CD4-positive, alpha-beta T cell treated with Interferon gamma for 1 hour (primary cell): ENCODE measurements at regions not wholly inside any gene's neighbourhood (a gene's known extent, or its start where the extent isn't known, plus 50 kb on each side); places are given as distances from the start of the nearest gene placed in this dataset.
"Not testable (repeated sequence)": the region's sequence is repeated elsewhere in the genome, so short reads cannot be mapped to it uniquely, and the experiment has no call there.

Experiments
- DNase-seq: peaks from one replicate; pipeline ENCODE4 v3.0.0-alpha.2; 2020

GRCh38 chr3:104908761-104909160, 457.9 kb upstream of the ALCAM start:
- DNase-seq = no peak

DNA sequence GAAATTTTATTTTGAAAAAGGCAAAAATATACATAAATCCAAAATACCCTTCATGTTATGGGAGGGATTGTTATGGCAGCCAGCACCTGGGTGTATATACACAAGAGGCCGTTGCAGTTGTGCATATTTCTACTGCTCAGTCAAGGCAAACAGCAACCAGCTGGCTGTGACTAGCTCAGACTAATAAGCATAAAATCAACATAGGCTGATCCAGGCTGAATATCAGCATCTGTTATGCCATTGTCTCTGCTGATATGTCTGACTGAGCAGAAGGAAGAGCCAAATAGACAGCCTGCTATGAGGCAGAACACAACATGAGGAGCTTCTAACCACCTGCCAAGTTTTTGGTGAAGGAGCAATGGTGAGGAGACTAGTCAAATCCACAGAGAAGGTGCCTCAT, 457.5 kb upstream of the ALCAM start:
- no peak for DNase-seq

DNA sequence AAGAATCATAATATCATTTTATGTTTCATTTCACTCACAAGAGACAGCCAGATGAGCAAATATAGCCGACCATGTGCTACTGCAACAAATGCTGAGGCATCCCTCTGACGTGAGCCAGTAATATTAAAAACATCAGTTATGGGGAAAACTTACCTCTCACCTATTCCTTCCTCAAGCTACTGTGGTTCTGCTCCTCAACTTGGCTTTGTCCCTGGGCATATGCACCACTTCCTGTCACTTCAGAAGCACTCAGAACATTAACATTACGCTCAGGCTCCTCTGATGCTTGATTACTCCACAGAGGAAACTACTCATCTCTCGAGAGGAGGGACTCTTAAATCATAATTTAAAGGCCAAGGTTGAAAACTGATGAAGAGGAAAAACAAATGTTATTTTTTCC, 457.0 kb upstream of the ALCAM start:
- no peak for DNase-seq

- DNase-seq = no peak
Observed at GRCh38 chr3:104911376-104911775, 455.3 kb upstream of the ALCAM start.

GRCh38 chr3:104916971-104917370, 449.7 kb upstream of the ALCAM start:
- DNase-seq = no peak

- DNase-seq = no peak
Observed at GRCh38 chr3:104920512-104920911, 446.2 kb upstream of the ALCAM start.

- DNase-seq = no peak
Observed at GRCh38 chr3:104933972-104934371, 432.7 kb upstream of the ALCAM start.

DNA sequence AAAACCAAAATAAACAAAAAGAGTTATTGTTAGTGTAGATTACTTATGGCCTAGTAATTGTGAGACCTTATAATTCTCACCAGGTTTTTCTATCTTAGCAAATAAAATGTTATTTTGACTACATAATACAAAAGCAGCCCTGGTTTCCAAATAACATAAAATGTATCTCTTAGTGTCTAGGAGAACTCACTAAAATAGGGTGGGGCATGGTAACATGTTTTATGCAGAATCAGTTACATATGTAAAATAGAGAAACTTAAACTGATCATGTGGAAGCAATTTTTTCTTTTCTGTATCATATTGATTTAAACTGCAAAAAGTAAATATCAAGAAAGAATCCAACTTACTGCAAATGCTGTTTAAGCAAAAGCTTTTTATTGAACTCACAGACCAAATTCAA, 431.1 kb upstream of the ALCAM start:
- no peak for DNase-seq

DNA sequence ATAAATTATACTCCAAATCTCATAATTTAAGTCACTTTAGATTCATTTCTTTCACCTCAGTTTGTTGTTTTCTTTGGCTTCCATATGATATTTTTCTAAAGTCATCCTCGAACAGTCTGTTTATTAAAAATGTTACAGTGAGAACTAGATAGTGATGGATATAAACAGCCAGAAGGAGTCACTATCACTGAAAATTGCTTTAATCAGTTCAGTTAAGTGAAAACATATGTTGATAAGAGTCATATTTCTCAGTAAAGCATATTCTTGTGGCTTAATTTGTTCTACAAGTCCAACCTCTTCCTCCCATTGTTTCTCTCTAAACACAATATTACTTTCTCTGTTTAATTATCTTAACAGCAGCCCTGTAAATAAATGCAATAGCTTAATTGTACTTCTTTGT, 427.5 kb upstream of the ALCAM start:
- no peak for DNase-seq

DNA sequence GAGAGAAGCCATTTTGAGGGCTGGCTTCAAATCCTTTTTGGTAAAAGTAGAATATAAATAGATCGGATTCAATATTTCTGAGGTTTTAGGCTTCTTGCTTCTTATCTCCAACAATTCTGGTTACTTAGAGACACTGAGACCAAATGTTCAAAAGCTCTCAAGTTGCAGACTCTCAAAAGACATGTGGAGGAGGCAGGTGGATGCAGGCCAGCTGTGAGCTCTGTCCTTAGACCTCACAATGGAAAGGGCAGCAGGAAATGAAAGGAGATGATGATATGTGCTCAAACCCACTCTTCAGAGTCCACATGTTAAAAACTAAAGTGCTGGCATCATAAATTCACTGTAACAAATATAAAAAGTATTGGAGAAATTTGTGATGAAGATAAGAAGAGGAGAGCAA, 424.9 kb upstream of the ALCAM start:
- no peak for DNase-seq

DNA sequence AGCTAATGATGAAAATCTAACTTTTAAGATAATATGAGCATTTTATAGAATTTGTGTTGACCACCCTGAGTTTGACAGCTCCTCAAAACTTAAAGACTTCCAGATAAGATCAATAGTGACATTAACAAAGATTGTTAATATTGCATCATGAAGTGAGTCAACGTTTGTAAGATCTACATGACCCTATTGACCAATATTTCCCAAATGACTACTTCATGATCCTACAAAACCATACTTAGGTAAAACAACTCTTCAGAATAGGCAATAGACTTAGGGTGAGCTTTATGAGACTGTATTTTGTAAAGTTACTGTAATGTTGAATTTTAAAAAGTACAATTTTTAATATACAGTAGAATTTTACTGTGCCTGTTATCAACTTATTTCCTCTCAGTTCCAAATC, 422.7 kb upstream of the ALCAM start:
- DNase-seq = no peak

- DNase-seq = no peak
Observed at GRCh38 chr3:104947943-104948342, 418.8 kb upstream of the ALCAM start.

DNA sequence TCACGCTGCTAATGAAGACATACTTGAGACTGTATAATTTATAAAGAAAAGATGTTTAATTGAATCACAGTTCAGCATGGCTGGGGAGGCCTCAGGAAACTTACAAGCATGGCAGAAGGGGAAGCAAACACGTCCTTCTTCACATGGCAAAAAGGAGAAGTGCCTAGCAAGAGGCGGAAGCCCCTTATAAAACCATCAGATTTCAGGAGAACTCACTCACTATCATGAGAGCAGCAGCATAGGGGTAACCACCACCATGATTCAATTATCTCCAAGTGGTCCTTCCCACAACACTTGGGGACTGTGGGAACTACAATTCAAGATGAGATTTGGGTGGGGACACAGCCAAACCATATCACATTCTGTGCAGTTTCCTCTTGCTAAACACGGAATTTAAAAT, 416.9 kb upstream of the ALCAM start:
- DNase-seq = not testable (repeated sequence)

GRCh38 chr3:104951426-104951825, 415.3 kb upstream of the ALCAM start:
- DNase-seq = no peak

DNA sequence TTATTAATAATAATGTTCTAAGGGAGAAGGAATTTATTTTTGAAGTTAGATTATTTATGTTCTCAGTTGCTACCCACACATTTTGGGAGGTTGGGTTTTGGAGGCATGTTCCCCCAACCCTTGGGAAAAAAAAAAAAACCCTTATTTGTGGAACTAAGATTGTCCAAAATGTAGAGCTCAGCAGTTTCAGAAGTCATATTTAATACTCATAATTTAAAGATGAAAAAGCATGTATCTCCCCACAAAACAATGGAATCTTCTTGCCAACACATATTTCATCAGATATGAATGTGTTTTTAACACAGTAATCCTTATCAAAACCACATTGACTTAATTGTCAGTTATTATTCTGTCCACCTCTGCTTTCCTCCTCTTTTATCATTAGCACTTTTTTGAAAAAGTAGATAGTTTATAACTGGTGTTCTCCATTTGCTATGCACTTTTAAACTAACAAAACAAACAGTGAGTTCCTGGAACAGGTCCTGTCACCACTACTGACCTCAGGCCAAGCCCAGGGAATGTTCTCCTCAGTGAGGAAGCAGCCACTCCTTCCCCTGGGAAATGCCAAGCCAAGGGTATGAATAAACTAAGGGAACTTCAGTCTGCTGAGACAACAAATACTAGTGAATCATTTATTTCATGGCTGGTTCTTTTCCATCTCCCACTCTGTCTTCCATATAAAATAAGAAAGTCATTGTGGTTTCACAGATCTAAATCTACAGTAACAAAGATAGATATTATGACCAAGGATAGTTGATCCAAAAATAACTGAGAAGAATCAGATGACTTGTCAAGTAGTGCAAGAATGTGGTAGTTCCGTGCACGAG, 414.4 kb upstream of the ALCAM start:
- no peak for DNase-seq

GRCh38 chr3:104956620-104957345, 409.9 kb upstream of the ALCAM start:
- DNase-seq = no peak

GRCh38 chr3:104960579-104960978, 406.1 kb upstream of the ALCAM start:
- DNase-seq = no peak

GRCh38 chr3:104961851-104962250, 404.9 kb upstream of the ALCAM start:
- no peak for DNase-seq

- DNase-seq = no peak
Observed at GRCh38 chr3:104974316-104974715, 392.4 kb upstream of the ALCAM start.

- DNase-seq = no peak
Observed at GRCh38 chr3:104977719-104978118, 389.0 kb upstream of the ALCAM start.

DNA sequence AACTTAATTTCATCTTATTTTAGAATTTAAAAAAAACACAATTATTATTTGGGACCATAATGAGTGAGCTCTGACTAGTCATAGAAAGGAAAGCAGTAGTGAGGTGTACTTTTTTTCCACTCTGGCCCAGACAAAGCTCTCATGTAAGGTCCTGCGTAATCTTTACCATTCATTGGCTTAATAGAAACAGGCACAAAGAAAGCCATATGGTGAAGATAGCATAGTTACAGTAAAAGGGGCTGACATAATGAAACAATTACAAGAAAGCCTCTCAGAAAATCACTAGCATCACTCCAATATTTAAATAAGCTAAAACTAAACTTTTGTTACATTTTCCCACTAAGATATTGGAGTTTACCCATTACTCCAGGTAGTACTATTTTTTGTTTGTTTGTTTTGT, 384.6 kb upstream of the ALCAM start:
- no peak for DNase-seq

- no peak for DNase-seq
Observed at GRCh38 chr3:104987859-104988258, 378.9 kb upstream of the ALCAM start.

- no peak for DNase-seq
Observed at GRCh38 chr3:104988496-104988895, 378.2 kb upstream of the ALCAM start.

GRCh38 chr3:104989878-104990277, 376.8 kb upstream of the ALCAM start:
- no peak for DNase-seq

DNA sequence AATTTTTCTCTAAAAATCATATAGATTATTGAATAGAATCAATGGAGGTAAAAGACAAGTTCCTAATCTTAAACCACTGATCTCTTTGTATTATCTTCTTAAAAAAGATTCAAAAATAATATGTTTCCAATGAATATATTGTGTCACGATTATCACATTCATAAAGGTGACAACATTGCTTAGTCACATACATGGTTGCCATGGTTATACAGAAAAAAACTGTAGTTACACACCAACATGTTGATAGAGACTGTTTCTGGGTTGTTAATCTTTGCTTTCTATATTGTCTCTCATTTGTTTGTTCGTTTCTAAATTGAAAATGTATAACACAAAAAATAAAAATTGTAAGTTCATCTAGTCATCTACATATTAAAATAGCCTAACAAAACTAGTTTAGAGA, 376.0 kb upstream of the ALCAM start:
- DNase-seq = no peak
